ENCODE measurements at regions not wholly inside any gene's neighbourhood (a gene's known extent, or its start where the extent isn't known, plus 50 kb on each side); places are given as distances from the start of the nearest gene placed in this dataset.

DNA sequence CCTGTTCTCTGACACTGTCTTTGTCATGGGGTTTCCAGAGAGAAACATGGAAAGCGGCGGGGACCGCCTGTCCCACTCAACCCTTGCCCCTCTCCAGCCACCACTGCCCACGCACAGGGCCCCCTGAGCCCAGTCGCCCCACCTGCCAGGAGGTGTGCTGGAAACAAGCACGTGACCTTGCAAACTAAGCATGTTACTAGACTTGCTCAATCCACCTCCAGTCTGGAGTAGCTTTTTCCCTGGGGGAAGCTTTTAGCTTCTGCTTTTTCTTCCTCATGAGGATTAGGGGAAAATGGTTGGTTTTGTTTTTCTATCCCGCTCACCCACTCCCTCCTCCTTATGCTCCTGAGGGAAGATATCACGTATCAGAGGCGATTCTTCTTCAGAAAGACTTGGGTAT is 105.7 kb downstream of the PLEKHG1 start:
- H4K20me1 ChIP-seq (replicated peaks in 1 of 2; ENCODE audit: control insufficient read depth in 1 of 2, insufficient read depth in 2 of 2, low read length in 2 of 2) = no peaks in the 10 kb centered on the region
- H3K4me1 ChIP-seq (replicated peaks in 1 of 4; ENCODE audit: control insufficient read depth in 3 of 4, insufficient read depth in 4 of 4, low read length in 3 of 4) = no peaks in the 10 kb centered on the region
- no peak overlapping the region for H2AFZ ChIP-seq (ENCODE audit: low read length)
- H3K56ac ChIP-seq (replicated peaks; ENCODE audit: insufficient read length, low read depth, low read length) = no peak overlapping the region
- no peaks in the 10 kb centered on the region for H3K79me2 ChIP-seq (ENCODE audit: control insufficient read depth in 1 of 2, insufficient read depth in 2 of 2, low read length in 2 of 2)
- no peak overlapping the region for H3K14ac ChIP-seq (ENCODE audit: insufficient read length)
- H3K27ac ChIP-seq (ENCODE audit: low read depth, low read length) = no peak overlapping the region
- no peak overlapping the region for H2BK5ac ChIP-seq (ENCODE audit: low read depth, low read length)
- no peak overlapping the region for H3K4ac ChIP-seq (replicated peaks; ENCODE audit: insufficient read length, low read depth, low read length)
- H3K18ac ChIP-seq (ENCODE audit: extremely low read depth, low read length) = no peak overlapping the region
- no peak overlapping the region for H2AK5ac ChIP-seq (ENCODE audit: low read depth, low read length)
- no peak for DNase-seq (ENCODE audit: low read depth in 1 of 2, low spot score in 2 of 2)
- no peaks in the 10 kb centered on the region for H3K9me3 ChIP-seq (ENCODE audit: insufficient read depth in 2 of 2, low read depth in 1 of 2, low read length in 1 of 2)
- H3K79me1 ChIP-seq (ENCODE audit: low read depth, low read length) = no peaks in the 10 kb centered on the region
- no peak overlapping the region for H2BK12ac ChIP-seq (ENCODE audit: low read depth, low read length)
- H3K4me3 ChIP-seq (ENCODE audit: extremely low read depth in 1 of 4, insufficient read depth in 2 of 4, low read depth in 3 of 4, low read length in 4 of 4) = no peak overlapping the region
- no peaks in the 10 kb centered on the region for H3K27me3 ChIP-seq (replicated peaks in 1 of 4; ENCODE audit: control insufficient read depth in 3 of 4, extremely low read depth in 1 of 4, insufficient read depth in 3 of 4, low read length in 3 of 4)
- no peak overlapping the region for H3K9ac ChIP-seq (replicated peaks in 1 of 4; ENCODE audit: extremely low read depth in 1 of 4, low read depth in 3 of 4, low read length in 3 of 4)
- H3K23ac ChIP-seq (ENCODE audit: insufficient read length) = no peak overlapping the region
- WGBS, 2 experiments (ENCODE audit: extremely low coverage in 1 of 2, insufficient coverage in 1 of 2, insufficient read length in 1 of 2, insufficient replicate concordance in 2 of 2, low coverage in 1 of 2, low lambda C conversion rate in 2 of 2, missing lambda C conversion rate in 1 of 2) = 93% methylated on average over 9 of the region's 9 CpGs; no CpG with 5 or more reads in 1 of the 2 experiments
- H2BK15ac ChIP-seq (ENCODE audit: low read length) = no peak overlapping the region
- no peak overlapping the region for H4K5ac ChIP-seq (ENCODE audit: insufficient read length, low read depth, low read length)
- H3K4me2 ChIP-seq (ENCODE audit: insufficient read depth in 1 of 2, low read depth in 2 of 2, low read length in 2 of 2) = no peak overlapping the region
- FAIRE-seq = no peak
- H2BK20ac ChIP-seq (ENCODE audit: low read length) = no peak overlapping the region
- ChIA-PET CTCF (ENCODE audit: partially characterized antibody) (interaction anchor here (0.7 to 1.4 kb wide), 4 partner anchors 11 to 110 kb away, joined by 3 to 4 read pairs (median 3); no protein-coding TSS in a partner anchor), POLR2A (ENCODE audit: partially characterized antibody) (interaction anchor here (1.0 kb wide), 1 partner anchor 10 kb away, joined by 4 read pairs; no protein-coding TSS in a partner anchor)
- H2BK120ac ChIP-seq (replicated peaks; ENCODE audit: low read depth, low read length) = no peak overlapping the region
- H4K8ac ChIP-seq (ENCODE audit: extremely low read depth, insufficient read depth, low read length) = no peak overlapping the region
- no peaks in the 10 kb centered on the region for H3K36me3 ChIP-seq (ENCODE audit: control insufficient read depth in 2 of 4, insufficient read depth in 4 of 4, low read length in 3 of 4)
- H3K23me2 ChIP-seq (ENCODE audit: low read depth, low read length) = no peaks in the 10 kb centered on the region
- H4K91ac ChIP-seq (replicated peaks; ENCODE audit: insufficient read length, low read length) = no peak overlapping the region
- no peak for TF ChIP-seq RXRA (IDR thresholded peaks at IDR 0.05; ENCODE audit: insufficient read depth, low read depth, low read length)
- no peak for TF ChIP-seq MAFK (IDR thresholded peaks at IDR 0.05; ENCODE audit: low read depth, low read length)
- TF ChIP-seq SP1 (IDR thresholded peaks at IDR 0.05; ENCODE audit: low read depth, low read length) = no peak
- no peak for TF ChIP-seq TAF1 (IDR thresholded peaks at IDR 0.05; ENCODE audit: low read depth, low read length)
- no peak for TF ChIP-seq TEAD4 (IDR thresholded peaks at IDR 0.05; ENCODE audit: low read depth, low read length)
- no peak for TF ChIP-seq NANOG (IDR thresholded peaks at IDR 0.05; ENCODE audit: insufficient read depth, low read depth, low read length, poor library complexity, severe bottlenecking)
- no peak for TF ChIP-seq SP2 (IDR thresholded peaks at IDR 0.05; ENCODE audit: low read length)
- no peak for TF ChIP-seq RNF2 (IDR thresholded peaks at IDR 0.05; ENCODE audit: borderline replicate concordance, low read depth, low read length, missing control alignments, poor library complexity, severe bottlenecking)
- no peak for TF ChIP-seq EGR1 (IDR thresholded peaks at IDR 0.05; ENCODE audit: borderline replicate concordance, low read depth, low read length)
- TF ChIP-seq CHD1 (IDR thresholded peaks at IDR 0.05; ENCODE audit: low read depth, low read length) = no peak
- TF ChIP-seq, protein P1, sequence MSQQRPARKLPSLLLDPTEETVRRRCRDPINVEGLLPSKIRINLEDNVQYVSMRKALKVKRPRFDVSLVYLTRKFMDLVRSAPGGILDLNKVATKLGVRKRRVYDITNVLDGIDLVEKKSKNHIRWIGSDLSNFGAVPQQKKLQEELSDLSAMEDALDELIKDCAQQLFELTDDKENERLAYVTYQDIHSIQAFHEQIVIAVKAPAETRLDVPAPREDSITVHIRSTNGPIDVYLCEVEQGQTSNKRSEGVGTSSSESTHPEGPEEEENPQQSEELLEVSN (IDR thresholded peaks at IDR 0.05) = no peak
- TF ChIP-seq, protein P2, sequence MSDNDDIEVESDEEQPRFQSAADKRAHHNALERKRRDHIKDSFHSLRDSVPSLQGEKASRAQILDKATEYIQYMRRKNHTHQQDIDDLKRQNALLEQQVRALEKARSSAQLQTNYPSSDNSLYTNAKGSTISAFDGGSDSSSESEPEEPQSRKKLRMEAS (IDR thresholded peaks at IDR 0.05) = no peak
- no peak for TF ChIP-seq CHD2 (IDR thresholded peaks at IDR 0.05; ENCODE audit: low read length)
- no peak for TF ChIP-seq SRF (IDR thresholded peaks at IDR 0.05; ENCODE audit: low read depth, low read length)
- TF ChIP-seq POLR2A (IDR thresholded peaks at IDR 0.05; ENCODE audit: control extremely low read depth in 1 of 2, low read depth in 2 of 2, low read length in 2 of 2) = no peak

All from H1 (cell line).